Neural cell (in vitro differentiated cells): ENCODE measurements at regions not wholly inside any gene's neighbourhood (a gene's known extent, or its start where the extent isn't known, plus 50 kb on each side); places are given as distances from the start of the nearest gene placed in this dataset.

Experiments used
- TAF1 ChIP-seq: IDR thresholded peaks from 2 replicates; pipeline ENCODE4 v1.6.1; 2012; ENCODE audit warnings: low read depth
- TF ChIP-seq, protein P1 (sequence below): fragments of 450-650 bp; IDR thresholded peaks from 2 replicates; pipeline ENCODE4 v1.5.1; 2014; ENCODE audit warnings: antibody characterized with exemption, mild to moderate bottlenecking, moderate library complexity; ENCODE audit not compliant: poor library complexity, severe bottlenecking

DNA sequence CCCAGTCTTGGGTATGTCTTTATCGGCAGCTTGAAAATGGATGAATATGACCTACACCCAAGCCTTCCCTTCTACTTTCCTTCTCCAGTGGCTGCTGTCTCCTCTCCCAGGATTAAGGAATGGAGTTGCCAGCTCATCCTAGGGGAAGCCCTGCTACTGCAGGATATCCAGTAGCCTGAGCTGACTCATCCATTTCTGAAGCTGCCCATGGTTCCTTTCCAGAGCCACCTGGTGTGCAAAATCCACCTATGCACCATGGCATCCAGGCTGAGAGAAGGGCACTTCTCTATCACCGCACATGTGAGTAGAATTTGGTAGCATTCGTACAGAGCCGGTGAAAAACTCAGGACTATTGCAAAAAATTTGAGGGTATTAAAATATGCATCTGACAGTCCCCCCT is 290.8 kb downstream of the YTHDC2 start:
- TF ChIP-seq, protein P1, sequence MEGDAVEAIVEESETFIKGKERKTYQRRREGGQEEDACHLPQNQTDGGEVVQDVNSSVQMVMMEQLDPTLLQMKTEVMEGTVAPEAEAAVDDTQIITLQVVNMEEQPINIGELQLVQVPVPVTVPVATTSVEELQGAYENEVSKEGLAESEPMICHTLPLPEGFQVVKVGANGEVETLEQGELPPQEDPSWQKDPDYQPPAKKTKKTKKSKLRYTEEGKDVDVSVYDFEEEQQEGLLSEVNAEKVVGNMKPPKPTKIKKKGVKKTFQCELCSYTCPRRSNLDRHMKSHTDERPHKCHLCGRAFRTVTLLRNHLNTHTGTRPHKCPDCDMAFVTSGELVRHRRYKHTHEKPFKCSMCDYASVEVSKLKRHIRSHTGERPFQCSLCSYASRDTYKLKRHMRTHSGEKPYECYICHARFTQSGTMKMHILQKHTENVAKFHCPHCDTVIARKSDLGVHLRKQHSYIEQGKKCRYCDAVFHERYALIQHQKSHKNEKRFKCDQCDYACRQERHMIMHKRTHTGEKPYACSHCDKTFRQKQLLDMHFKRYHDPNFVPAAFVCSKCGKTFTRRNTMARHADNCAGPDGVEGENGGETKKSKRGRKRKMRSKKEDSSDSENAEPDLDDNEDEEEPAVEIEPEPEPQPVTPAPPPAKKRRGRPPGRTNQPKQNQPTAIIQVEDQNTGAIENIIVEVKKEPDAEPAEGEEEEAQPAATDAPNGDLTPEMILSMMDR, result no peak
- no peak for TF ChIP-seq TAF1
